ENCODE measurements at regions not wholly inside any gene's neighbourhood (a gene's known extent, or its start where the extent isn't known, plus 50 kb on each side); places are given as distances from the start of the nearest gene placed in this dataset.
"Not testable (repeated sequence)": the region's sequence is repeated elsewhere in the genome, so short reads cannot be mapped to it uniquely, and the experiment has no call there.

DNA sequence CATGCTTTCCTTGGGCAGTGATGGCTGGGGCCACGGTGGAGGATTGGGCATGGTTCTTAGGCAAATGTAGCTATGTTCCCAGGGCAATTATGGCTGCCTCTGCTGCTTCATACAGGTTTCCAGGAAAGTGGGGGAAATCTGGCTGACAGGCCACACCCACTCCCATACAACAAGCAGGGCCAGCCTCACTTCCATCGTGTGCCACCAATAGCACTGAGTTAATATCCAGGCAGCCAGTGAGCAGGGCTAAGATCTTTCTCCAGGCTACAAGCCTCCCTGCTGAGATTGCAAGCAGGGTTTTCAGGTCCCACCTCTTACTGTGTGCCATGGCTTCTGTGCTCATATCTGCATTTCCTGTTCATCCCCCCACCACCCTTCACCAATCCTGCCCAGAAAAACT is 1291.9 kb downstream of the SI start:
- no peak for DNase-seq (ENCODE audit: low spot score)

DNA sequence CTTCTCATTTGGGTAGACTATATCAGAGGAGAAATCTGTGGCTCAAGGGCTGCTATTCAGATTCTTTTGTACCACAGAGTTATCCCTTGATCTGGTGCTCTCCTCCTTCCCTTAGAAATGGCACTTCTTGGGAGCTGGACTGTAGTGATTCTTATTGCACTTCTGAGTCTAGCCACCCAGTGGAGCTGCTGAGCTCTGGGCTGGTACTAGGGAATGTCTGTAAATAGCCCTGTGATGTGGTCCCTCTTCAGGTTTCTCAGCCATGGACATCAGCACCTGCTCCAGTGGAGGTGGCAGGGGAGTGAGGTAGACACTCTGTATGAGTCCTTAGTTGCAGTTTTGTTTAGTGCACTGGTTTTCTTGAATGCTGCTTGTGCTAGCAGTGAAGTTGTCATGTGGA is 1292.6 kb downstream of the SI start:
- peak; percentile 43 for DNase-seq (ENCODE audit: low spot score)

DNA sequence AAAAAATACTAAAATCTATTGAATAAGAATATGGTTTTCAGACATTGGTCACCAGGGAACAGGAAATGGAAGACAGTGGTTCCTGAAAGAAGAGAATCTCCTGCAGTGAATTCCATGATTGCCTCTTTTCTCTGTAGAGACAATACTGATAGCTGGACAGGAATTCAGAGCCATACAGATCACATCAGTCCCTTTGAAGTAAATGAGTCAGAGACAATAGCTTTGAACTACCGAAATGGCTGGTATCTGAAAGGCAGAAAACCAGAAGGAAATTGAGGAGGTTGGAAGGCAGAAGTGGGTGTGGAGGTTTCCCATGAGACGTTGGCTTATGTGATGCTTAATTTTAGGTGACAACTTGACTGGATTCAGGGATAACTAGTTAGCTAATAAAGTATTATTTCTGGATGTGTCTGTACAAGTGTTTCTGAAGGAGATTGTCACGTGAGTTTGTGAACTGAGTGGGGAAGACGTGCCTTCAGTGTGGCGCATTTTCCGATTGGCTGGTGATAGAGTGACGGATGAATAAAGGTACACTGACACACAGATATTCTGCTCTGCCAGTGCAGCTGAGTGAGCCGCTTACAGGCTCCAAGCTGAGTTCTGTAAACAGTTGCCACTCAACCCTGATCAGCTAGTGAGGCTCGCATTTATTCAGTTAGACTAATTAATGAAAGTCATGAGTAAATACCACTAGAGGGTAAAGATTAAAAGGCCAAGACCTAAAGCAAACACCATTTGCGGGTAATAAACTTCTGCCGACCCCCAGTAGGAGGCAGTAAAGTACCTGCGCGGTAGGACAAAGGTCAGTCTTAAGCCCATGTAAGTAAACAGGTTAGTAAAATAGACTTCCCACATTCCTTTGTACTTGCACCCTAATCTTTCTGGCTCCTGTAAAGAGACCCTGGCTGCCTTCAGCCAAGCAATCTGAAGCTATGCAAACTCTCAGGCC is 1298.6 kb downstream of the SI start:
- DNase-seq (ENCODE audit: low spot score): no peak

- DNase-seq (ENCODE audit: low spot score): peak; percentile 42
These were observed 1301.6 kb downstream of the SI start for GRCh38 chr3:163776743-163777142.

GRCh38 chr3:163773136-163773535 is 1305.2 kb downstream of the SI start:
- peak; percentile 61 for DNase-seq (ENCODE audit: low spot score)

- no peak for DNase-seq (ENCODE audit: low spot score)
These were observed 1310.2 kb downstream of the SI start for GRCh38 chr3:163768048-163768447.

GRCh38 chr3:163766112-163766511 is 1312.2 kb downstream of the SI start:
- peak; percentile 15 for DNase-seq (ENCODE audit: low spot score)

DNA sequence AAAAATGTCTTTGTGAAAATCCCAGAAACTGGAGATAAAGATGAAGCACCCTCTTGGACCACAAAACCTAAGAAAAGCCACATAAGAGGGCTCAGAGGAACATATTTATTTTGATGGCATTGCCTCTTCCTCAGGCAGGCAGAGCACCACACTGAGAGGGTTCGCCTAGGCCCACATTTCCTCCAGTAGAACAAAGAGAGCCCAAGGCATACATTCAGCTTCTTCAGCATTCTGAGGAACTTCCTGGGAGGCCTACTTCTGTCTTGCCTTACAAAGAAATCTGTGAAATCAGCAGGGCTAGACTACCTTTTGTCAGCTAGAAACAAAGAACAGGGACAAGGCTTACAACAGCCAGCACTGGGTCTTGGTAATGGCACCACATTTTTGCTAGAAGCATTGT is 1325.3 kb downstream of the SI start:
- no peak for DNase-seq (ENCODE audit: low spot score)

- no peak for DNase-seq (ENCODE audit: low spot score)
These were observed 1333.1 kb downstream of the SI start for GRCh38 chr3:163745204-163745603.

- no peak for DNase-seq (ENCODE audit: low spot score)
These were observed 1342.9 kb downstream of the SI start for GRCh38 chr3:163735394-163735793.

DNA sequence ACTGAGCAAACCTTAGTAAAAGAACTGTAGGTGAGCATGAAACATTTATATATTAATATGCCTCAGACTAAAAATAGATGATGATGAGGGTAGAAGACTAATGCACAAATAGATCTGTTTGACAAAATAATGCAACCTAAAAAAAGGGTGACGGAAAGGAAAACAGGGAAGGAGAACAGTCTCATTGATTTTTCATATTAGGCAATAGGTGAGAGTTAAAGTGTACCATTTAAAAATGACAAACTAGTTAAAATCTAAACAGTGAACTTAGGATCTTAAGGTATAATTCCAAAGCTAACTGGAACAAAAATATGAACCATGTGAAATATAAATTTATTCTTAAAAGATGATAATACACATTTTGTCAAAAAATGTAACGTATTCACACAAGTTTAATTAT is 1347.6 kb downstream of the SI start:
- no peak for DNase-seq (ENCODE audit: low spot score)

DNA sequence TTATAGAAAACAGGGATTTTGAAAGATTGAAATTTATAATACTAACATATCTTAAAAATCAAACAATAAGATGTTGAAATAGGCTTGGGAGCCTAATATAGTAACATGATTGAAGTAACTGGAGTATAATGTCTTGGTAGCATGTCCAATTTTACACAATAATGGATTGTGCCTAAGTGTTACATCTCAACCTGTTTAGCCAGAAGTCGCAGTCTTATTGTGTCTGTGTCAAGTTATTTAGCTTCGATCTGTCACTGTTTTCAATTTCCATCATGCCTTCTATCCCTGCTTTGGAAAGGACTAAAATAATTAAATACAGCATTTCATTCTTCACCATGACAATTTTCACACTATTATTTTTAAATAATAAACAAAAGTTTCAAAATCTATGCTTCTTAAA is 1352.2 kb downstream of the SI start:
- DNase-seq (ENCODE audit: low spot score): no peak

GRCh38 chr3:163722405-163722804 is 1355.9 kb downstream of the SI start:
- no peak for DNase-seq (ENCODE audit: low spot score)

- no peak for DNase-seq (ENCODE audit: low spot score)
These were observed 1356.7 kb downstream of the SI start for GRCh38 chr3:163721596-163721995.

GRCh38 chr3:163717377-163717776 is 1360.9 kb downstream of the SI start:
- DNase-seq (ENCODE audit: low spot score): no peak

GRCh38 chr3:163708428-163708827 is 1369.9 kb downstream of the SI start:
- no peak for DNase-seq (ENCODE audit: low spot score)

DNA sequence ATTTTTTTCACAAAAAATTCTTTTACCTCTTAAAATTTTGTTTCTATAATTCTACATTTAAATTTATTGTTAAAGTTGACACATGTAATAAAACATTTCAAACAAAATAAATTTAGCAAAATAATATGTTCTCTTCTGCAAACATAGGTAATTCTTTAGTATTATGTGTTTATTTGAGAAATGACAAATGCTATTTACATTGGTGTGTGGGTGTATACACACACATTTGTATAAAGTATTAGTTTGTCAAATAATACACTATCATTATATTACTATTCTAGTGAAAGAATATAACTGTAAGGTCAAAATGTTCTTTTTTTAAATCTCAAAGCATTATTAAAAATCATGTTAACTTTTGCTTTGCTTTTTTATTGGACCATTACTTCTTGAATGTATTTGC is 1370.6 kb downstream of the SI start:
- no peak for DNase-seq (ENCODE audit: low spot score)

DNA sequence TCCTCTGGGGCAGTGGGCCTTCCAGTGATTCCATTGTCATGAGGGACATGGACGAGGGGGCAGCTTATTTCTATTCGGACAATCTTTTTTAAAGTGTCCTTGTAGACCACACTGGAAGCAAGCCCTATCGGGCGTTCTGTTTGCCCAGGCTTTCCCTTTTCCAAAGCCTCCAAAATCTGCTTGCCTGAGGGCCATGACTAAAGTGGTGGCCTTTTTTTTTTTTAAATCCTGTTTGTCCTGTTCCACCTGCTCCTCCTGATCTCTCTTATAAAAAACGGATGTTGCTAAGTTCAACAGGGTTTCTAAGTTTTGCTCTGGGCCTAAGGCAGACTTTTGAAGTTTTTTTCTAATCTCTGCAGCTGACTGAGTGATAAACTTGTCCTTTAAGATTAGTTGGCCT is 1380.1 kb downstream of the SI start:
- not testable (repeated sequence) for DNase-seq (ENCODE audit: low spot score)

DNA sequence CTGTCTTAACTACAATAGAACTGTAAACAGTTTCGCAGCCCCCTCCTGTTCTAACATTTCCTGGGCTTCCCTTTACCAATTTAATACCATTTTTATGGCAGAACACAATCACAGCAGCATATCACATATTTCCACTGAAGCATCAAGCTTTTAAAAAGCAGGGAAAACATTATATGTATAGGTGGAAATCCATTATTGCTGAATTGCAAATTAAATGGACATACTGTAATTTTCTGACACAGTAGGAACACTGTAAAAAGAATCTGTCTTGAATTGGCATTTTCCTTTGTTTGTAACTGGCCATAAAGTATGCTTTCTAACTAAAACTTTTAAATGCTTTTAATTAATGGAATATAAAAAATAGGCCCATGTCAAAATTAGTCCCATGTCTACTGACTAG is 1385.8 kb downstream of the SI start:
- DNase-seq (ENCODE audit: low spot score): no peak

DNA sequence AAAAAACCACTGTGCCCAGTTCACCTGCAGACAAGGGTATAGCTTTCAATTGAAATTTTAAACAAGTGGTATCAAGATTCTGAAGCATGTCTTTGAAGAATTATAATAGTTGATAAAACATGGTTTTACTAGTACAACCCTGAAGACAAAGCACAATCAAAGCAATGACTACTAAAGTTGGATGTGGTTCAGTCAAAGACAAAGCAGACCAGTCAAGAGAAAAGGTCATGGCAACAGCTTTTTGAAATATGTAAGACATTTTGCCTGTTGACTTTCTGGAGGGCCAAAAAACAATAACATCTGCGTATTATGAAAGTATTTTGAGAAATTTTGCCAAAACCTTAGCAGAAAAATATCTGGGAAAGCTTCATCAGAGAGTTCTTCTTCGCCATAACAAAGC is 1393.6 kb downstream of the SI start:
- no peak for DNase-seq (ENCODE audit: low spot score)

DNA sequence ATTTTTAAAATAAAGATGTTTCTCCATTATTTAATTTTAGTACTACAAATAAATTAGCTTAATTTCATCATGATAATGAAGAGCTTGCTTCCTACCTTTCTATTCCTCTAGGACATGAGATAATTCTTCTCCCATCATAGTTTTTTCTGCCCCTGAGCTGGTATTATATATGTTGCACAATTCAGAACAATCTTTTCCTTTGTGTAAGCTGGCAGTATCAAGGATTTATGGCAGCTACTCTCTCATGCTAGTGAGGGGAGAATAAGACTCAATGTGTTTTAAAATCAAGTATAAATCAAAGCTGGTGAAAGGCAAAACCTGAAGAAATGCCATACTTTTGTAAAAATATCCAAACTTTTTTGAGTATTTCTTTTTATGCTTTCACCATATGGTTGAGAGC is 1405.3 kb downstream of the SI start:
- DNase-seq (ENCODE audit: low spot score): no peak

GRCh38 chr3:163671201-163671600 is 1407.1 kb downstream of the SI start:
- DNase-seq (ENCODE audit: low spot score): no peak

GRCh38 chr3:163664466-163664865 is 1413.8 kb downstream of the SI start:
- peak; percentile 9 for DNase-seq (ENCODE audit: low spot score)

DNA sequence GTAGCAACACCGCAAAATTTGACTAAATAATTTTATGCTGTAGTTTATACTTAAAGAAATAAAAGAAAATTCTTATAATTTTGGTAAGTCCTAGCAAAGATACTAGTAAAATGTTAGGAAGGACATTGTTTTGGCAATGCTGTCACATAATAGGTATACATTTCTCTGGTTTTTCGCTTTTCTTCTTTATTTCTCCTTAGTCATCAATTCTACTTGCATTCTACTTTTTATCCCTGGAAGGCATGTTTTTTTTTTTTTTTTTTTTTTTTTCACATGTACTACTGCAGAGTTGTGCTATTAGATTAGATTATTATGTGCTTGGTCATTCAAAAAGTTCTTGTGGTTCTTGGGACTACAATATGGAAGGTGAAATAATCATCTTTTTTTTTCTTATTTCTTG is 1421.2 kb downstream of the SI start:
- DNase-seq (ENCODE audit: low spot score): no peak

Data from RKO (cell line).